IMR-90 (cell line): ENCODE measurements at regions not wholly inside any gene's neighbourhood (a gene's known extent, or its start where the extent isn't known, plus 50 kb on each side); places are given as distances from the start of the nearest gene placed in this dataset.

ENCODE experiments used
- ATAC-seq: fragments of 200-7000 bp; cut with Tn5 transposase; 2 replicates; pipeline ENCODE4 v1.9.1; 2020; ENCODE audit warnings: low read depth, mild to moderate bottlenecking, moderate library complexity
- BruUV-seq: library from RNA; stranded (reverse); fragments of 400-500 nt; replicated peaks from 2 replicates; lab custom pipeline; 2021; lab: Mats Ljungman, UMichigan
- CTCF ChIA-PET: fragments of 300-600 bp; formaldehyde crosslinking; extraction: SDS; loops from one replicate; lab custom pipeline; 2021; ENCODE audit warnings: antibody characterized with exemption; lab: Yijun Ruan, JAX
- POLR2A ChIA-PET: fragments of 300-600 bp; sonication (Branson Sonifier 250); formaldehyde crosslinking; loops from one replicate; lab custom pipeline; 2022; ENCODE audit warnings: antibody characterized with exemption; ENCODE audit not compliant: unreplicated experiment; lab: Charles Lee
- DNase-seq: peaks from one replicate; pipeline ENCODE4 v3.0.0; 2013
- H2AFZ ChIP-seq: replicated peaks from 2 replicates; pipeline ENCODE3; 2013; ENCODE audit warnings: low read length, mild to moderate bottlenecking; ENCODE audit not compliant: poor library complexity
- H2AK5ac ChIP-seq: 2 replicates; pipeline ENCODE4 v1.6.1; 2013; ENCODE audit warnings: low read depth, low read length, inconsistent platforms
- H2AK9ac ChIP-seq: replicated peaks from 2 replicates; pipeline ENCODE3; 2013; ENCODE audit warnings: mild to moderate bottlenecking, low read depth, low read length, moderate library complexity; ENCODE audit not compliant: poor library complexity
- H2BK120ac ChIP-seq: 2 replicates; pipeline ENCODE4 v1.6.1; 2013; ENCODE audit warnings: low read depth, low read length, inconsistent platforms
- H2BK15ac ChIP-seq: 3 replicates; pipeline ENCODE4 v1.6.1; 2013; ENCODE audit warnings: low read depth, low read length, inconsistent platforms
- H2BK20ac ChIP-seq: 2 replicates; pipeline ENCODE4 v1.6.1; 2013; ENCODE audit warnings: low read depth, mild to moderate bottlenecking, inconsistent platforms, low read length, moderate library complexity
- H2BK5ac ChIP-seq: 2 replicates; pipeline ENCODE4 v1.6.1; 2013; ENCODE audit warnings: mild to moderate bottlenecking, low read depth, low read length, inconsistent platforms; ENCODE audit not compliant: poor library complexity, severe bottlenecking
- H3K14ac ChIP-seq: replicated peaks from 2 replicates; pipeline ENCODE4 v1.6.1; 2013; ENCODE audit warnings: low read depth, low read length, inconsistent platforms
- H3K18ac ChIP-seq: 2 replicates; pipeline ENCODE4 v1.6.1; 2013; ENCODE audit warnings: low read depth, low read length, control low read depth
- H3K23ac ChIP-seq: 2 replicates; pipeline ENCODE4 v1.6.1; 2013; ENCODE audit warnings: low read depth, low read length, inconsistent platforms
- H3K27ac ChIP-seq: 2 replicates; pipeline ENCODE4 v1.5.1; 2013; ENCODE audit warnings: mild to moderate bottlenecking, control low read depth, low read length; ENCODE audit not compliant: insufficient read depth
- H3K27me3 ChIP-seq: 2 replicates; pipeline ENCODE4 v1.6.1; 2013; ENCODE audit warnings: low read length; ENCODE audit not compliant: control insufficient read depth, insufficient read depth
- H3K36me3 ChIP-seq: 2 replicates; pipeline ENCODE4 v1.6.1; 2013; ENCODE audit warnings: low read length, mixed read lengths; ENCODE audit not compliant: control insufficient read depth, insufficient read depth
- H3K4ac ChIP-seq: 2 replicates; pipeline ENCODE4 v1.6.1; 2013; ENCODE audit warnings: low read depth, low read length, inconsistent platforms
- H3K4me1 ChIP-seq: 2 replicates; pipeline ENCODE4 v1.6.1; 2013; ENCODE audit warnings: low read length, mixed read lengths; ENCODE audit not compliant: control insufficient read depth, insufficient read depth
- H3K4me2 ChIP-seq: 2 replicates; pipeline ENCODE4 v1.6.1; 2013; ENCODE audit warnings: low read depth, mild to moderate bottlenecking, control low read depth, low read length, moderate library complexity
- H3K4me3 ChIP-seq: 2 replicates; pipeline ENCODE4 v1.5.1; 2013; ENCODE audit warnings: low read depth, mild to moderate bottlenecking, control low read depth, low read length, moderate library complexity; ENCODE audit not compliant: insufficient read depth
- H3K56ac ChIP-seq: 2 replicates; pipeline ENCODE4 v1.6.1; 2013; ENCODE audit warnings: low read length, inconsistent platforms; ENCODE audit not compliant: insufficient read depth; ENCODE audit errors: extremely low read depth
- H3K79me1 ChIP-seq, 2 experiments: 2 replicates each; pipeline ENCODE4 v1.6.1; 2013; ENCODE audit warnings: low read length in 2 of 2, inconsistent platforms in 1 of 2, low read depth in 1 of 2
- H3K9ac ChIP-seq: 2 replicates; pipeline ENCODE4 v1.6.1; 2013; ENCODE audit warnings: low read depth, low read length, control low read depth
- H3K9me1 ChIP-seq: 2 replicates; pipeline ENCODE4 v1.6.1; 2013; ENCODE audit warnings: low read length, inconsistent platforms; ENCODE audit not compliant: insufficient read depth
- H3K9me3 ChIP-seq: 2 replicates; pipeline ENCODE4 v1.6.1; 2013; ENCODE audit warnings: low read length; ENCODE audit not compliant: control insufficient read depth, insufficient read depth
- H4K20me1 ChIP-seq: 2 replicates; pipeline ENCODE4 v1.6.1; 2013; ENCODE audit warnings: low read length, inconsistent platforms; ENCODE audit not compliant: insufficient read depth
- H4K5ac ChIP-seq: 2 replicates; pipeline ENCODE4 v1.6.1; 2013; ENCODE audit warnings: mild to moderate bottlenecking, low read depth, low read length, control low read depth
- H4K8ac ChIP-seq, 2 experiments: 2 replicates each; pipeline ENCODE4 v1.6.1; 2013; ENCODE audit warnings: low read depth in 2 of 2, low read length in 2 of 2, control low read depth in 1 of 2, inconsistent platforms in 1 of 2
- H4K91ac ChIP-seq: 2 replicates; pipeline ENCODE4 v1.6.1; 2013; ENCODE audit warnings: low read depth, low read length, inconsistent platforms; ENCODE audit not compliant: insufficient read depth
- CEBPB ChIP-seq: IDR thresholded peaks from 2 replicates; pipeline ENCODE4 v1.6.1; 2012; ENCODE audit warnings: low read depth, low read length, improper control_type of control experiment
- CTCF ChIP-seq: conservative IDR thresholded peaks from 2 replicates; pipeline ENCODE4 v1.5.1; 2012; ENCODE audit warnings: mild to moderate bottlenecking, low read depth, low read length, improper control_type of control experiment
- MAFK ChIP-seq: IDR thresholded peaks from 2 replicates; pipeline ENCODE4 v1.6.1; 2012; ENCODE audit warnings: low read depth, low read length, improper control_type of control experiment
- MAZ ChIP-seq: IDR thresholded peaks from 2 replicates; pipeline ENCODE4 v1.6.1; 2012; ENCODE audit warnings: low read depth, mild to moderate bottlenecking, low read length, improper control_type of control experiment, moderate library complexity, borderline replicate concordance
- RFX5 ChIP-seq: IDR thresholded peaks from 2 replicates; pipeline ENCODE4 v1.8.0; 2012; ENCODE audit warnings: low read depth, mild to moderate bottlenecking, low read length, moderate library complexity
- WGBS, 2 experiments: methylation state at CpG; one replicate each; pipeline versions ENCODE4 v1.1.5 to v1.1.7; 2013; ENCODE audit warnings: missing lambda C conversion rate in 2 of 2; ENCODE audit not compliant: insufficient read length in 1 of 2; ENCODE audit errors: extremely low coverage in 2 of 2; 5-methylcytosine and 5-hydroxymethylcytosine counted together
- dilution Hi-C: fragments of 300-500 bp; cut with HindIII; formaldehyde crosslinking; loops from one replicate; pipeline ENCODE4 v1.14.3; 2018; ENCODE audit warnings: low sequenced_read_pairs; ENCODE audit not compliant: unreplicated experiment
- in situ Hi-C: fragments of 300-500 bp; cut with MboI; formaldehyde crosslinking; loops from 3 replicates; pipeline ENCODE4 v1.14.3; 2019; ENCODE audit warnings: low sequenced_read_pairs, inconsistent platforms, mixed read lengths
- intact Hi-C: fragments of 100-400 bp; cut with micrococcal nuclease; formaldehyde crosslinking; loops from 2 replicates; pipeline ENCODE4 v1.10.0; 2022

GRCh38 chr2:56952871-56953270 is 769.1 kb downstream of the CCDC85A start:
- H2BK20ac ChIP-seq: no peak overlapping the region
- H3K18ac ChIP-seq: no peak overlapping the region
- no peak overlapping the region for H3K27ac ChIP-seq
- dilution Hi-C loops (no loop called here), intact Hi-C loops (no loop called here), in situ Hi-C loops (no loop called here)
- no peak overlapping the region for H3K56ac ChIP-seq
- H3K4ac ChIP-seq: no peak overlapping the region
- no peak for ATAC-seq
- POLR2A ChIA-PET: no interaction called here
- H2AK9ac ChIP-seq: no peak overlapping the region
- no peaks in the 10 kb centered on the region for H3K4me1 ChIP-seq
- BruUV-seq: no TSS peak
- H3K9me3 ChIP-seq: peaks cover 7% of the 10 kb centered on the region
- no peak overlapping the region for H3K14ac ChIP-seq
- DNase-seq: no peak
- CTCF ChIA-PET: no interaction called here
- H2BK120ac ChIP-seq: no peak overlapping the region
- H3K27me3 ChIP-seq: no peaks in the 10 kb centered on the region
- no CpG with 5 or more reads among the region's 2 CpGs for WGBS, 2 experiments
- no peak overlapping the region for H4K8ac ChIP-seq
- no peak overlapping the region for H2BK15ac ChIP-seq
- no peak overlapping the region for H4K5ac ChIP-seq
- no peaks in the 10 kb centered on the region for H3K36me3 ChIP-seq
- H2BK5ac ChIP-seq: no peak overlapping the region
- H3K79me1 ChIP-seq: no peaks in the 10 kb centered on the region
- no peaks in the 10 kb centered on the region for H4K20me1 ChIP-seq
- no peak overlapping the region for H4K91ac ChIP-seq
- no peak overlapping the region for H2AFZ ChIP-seq
- no peak overlapping the region for H3K4me3 ChIP-seq
- no peak overlapping the region for H3K23ac ChIP-seq
- H3K4me2 ChIP-seq: no peak overlapping the region
- no peak overlapping the region for H3K9ac ChIP-seq
- no peak for TF ChIP-seq CEBPB
- TF ChIP-seq MAZ: no peak
- TF ChIP-seq RFX5: no peak
- TF ChIP-seq MAFK: no peak
- no peak for TF ChIP-seq CTCF
- no peaks in the 10 kb centered on the region for H3K9me1 ChIP-seq
- no peak overlapping the region for H2AK5ac ChIP-seq
